IMR-90 (cell line): ENCODE measurements at regions not wholly inside any gene's neighbourhood (a gene's known extent, or its start where the extent isn't known, plus 50 kb on each side); places are given as distances from the start of the nearest gene placed in this dataset.

ENCODE experiments used
- ATAC-seq: fragments of 200-7000 bp; cut with Tn5 transposase; 2 replicates; pipeline ENCODE4 v1.9.1; 2020; ENCODE audit warnings: low read depth, mild to moderate bottlenecking, moderate library complexity
- BruUV-seq: library from RNA; stranded (reverse); fragments of 400-500 nt; replicated peaks from 2 replicates; lab custom pipeline; 2021; lab: Mats Ljungman, UMichigan
- CTCF ChIA-PET: fragments of 300-600 bp; formaldehyde crosslinking; extraction: SDS; loops from one replicate; lab custom pipeline; 2021; ENCODE audit warnings: antibody characterized with exemption; lab: Yijun Ruan, JAX
- POLR2A ChIA-PET: fragments of 300-600 bp; sonication (Branson Sonifier 250); formaldehyde crosslinking; loops from one replicate; lab custom pipeline; 2022; ENCODE audit warnings: antibody characterized with exemption; ENCODE audit not compliant: unreplicated experiment; lab: Charles Lee
- DNase-seq: peaks from one replicate; pipeline ENCODE4 v3.0.0; 2013
- H2AFZ ChIP-seq: replicated peaks from 2 replicates; pipeline ENCODE3; 2013; ENCODE audit warnings: low read length, mild to moderate bottlenecking; ENCODE audit not compliant: poor library complexity
- H2AK5ac ChIP-seq: 2 replicates; pipeline ENCODE4 v1.6.1; 2013; ENCODE audit warnings: low read depth, low read length, inconsistent platforms
- H2AK9ac ChIP-seq: replicated peaks from 2 replicates; pipeline ENCODE3; 2013; ENCODE audit warnings: mild to moderate bottlenecking, low read depth, low read length, moderate library complexity; ENCODE audit not compliant: poor library complexity
- H2BK120ac ChIP-seq: 2 replicates; pipeline ENCODE4 v1.6.1; 2013; ENCODE audit warnings: low read depth, low read length, inconsistent platforms
- H2BK15ac ChIP-seq: 3 replicates; pipeline ENCODE4 v1.6.1; 2013; ENCODE audit warnings: low read depth, low read length, inconsistent platforms
- H2BK20ac ChIP-seq: 2 replicates; pipeline ENCODE4 v1.6.1; 2013; ENCODE audit warnings: low read depth, mild to moderate bottlenecking, inconsistent platforms, low read length, moderate library complexity
- H2BK5ac ChIP-seq: 2 replicates; pipeline ENCODE4 v1.6.1; 2013; ENCODE audit warnings: mild to moderate bottlenecking, low read depth, low read length, inconsistent platforms; ENCODE audit not compliant: poor library complexity, severe bottlenecking
- H3K14ac ChIP-seq: replicated peaks from 2 replicates; pipeline ENCODE4 v1.6.1; 2013; ENCODE audit warnings: low read depth, low read length, inconsistent platforms
- H3K18ac ChIP-seq: 2 replicates; pipeline ENCODE4 v1.6.1; 2013; ENCODE audit warnings: low read depth, low read length, control low read depth
- H3K23ac ChIP-seq: 2 replicates; pipeline ENCODE4 v1.6.1; 2013; ENCODE audit warnings: low read depth, low read length, inconsistent platforms
- H3K27ac ChIP-seq: 2 replicates; pipeline ENCODE4 v1.5.1; 2013; ENCODE audit warnings: mild to moderate bottlenecking, control low read depth, low read length; ENCODE audit not compliant: insufficient read depth
- H3K27me3 ChIP-seq: 2 replicates; pipeline ENCODE4 v1.6.1; 2013; ENCODE audit warnings: low read length; ENCODE audit not compliant: control insufficient read depth, insufficient read depth
- H3K36me3 ChIP-seq: 2 replicates; pipeline ENCODE4 v1.6.1; 2013; ENCODE audit warnings: low read length, mixed read lengths; ENCODE audit not compliant: control insufficient read depth, insufficient read depth
- H3K4ac ChIP-seq: 2 replicates; pipeline ENCODE4 v1.6.1; 2013; ENCODE audit warnings: low read depth, low read length, inconsistent platforms
- H3K4me1 ChIP-seq: 2 replicates; pipeline ENCODE4 v1.6.1; 2013; ENCODE audit warnings: low read length, mixed read lengths; ENCODE audit not compliant: control insufficient read depth, insufficient read depth
- H3K4me2 ChIP-seq: 2 replicates; pipeline ENCODE4 v1.6.1; 2013; ENCODE audit warnings: low read depth, mild to moderate bottlenecking, control low read depth, low read length, moderate library complexity
- H3K4me3 ChIP-seq: 2 replicates; pipeline ENCODE4 v1.5.1; 2013; ENCODE audit warnings: low read depth, mild to moderate bottlenecking, control low read depth, low read length, moderate library complexity; ENCODE audit not compliant: insufficient read depth
- H3K56ac ChIP-seq: 2 replicates; pipeline ENCODE4 v1.6.1; 2013; ENCODE audit warnings: low read length, inconsistent platforms; ENCODE audit not compliant: insufficient read depth; ENCODE audit errors: extremely low read depth
- H3K79me1 ChIP-seq, 2 experiments: 2 replicates each; pipeline ENCODE4 v1.6.1; 2013; ENCODE audit warnings: low read length in 2 of 2, inconsistent platforms in 1 of 2, low read depth in 1 of 2
- H3K9ac ChIP-seq: 2 replicates; pipeline ENCODE4 v1.6.1; 2013; ENCODE audit warnings: low read depth, low read length, control low read depth
- H3K9me1 ChIP-seq: 2 replicates; pipeline ENCODE4 v1.6.1; 2013; ENCODE audit warnings: low read length, inconsistent platforms; ENCODE audit not compliant: insufficient read depth
- H3K9me3 ChIP-seq: 2 replicates; pipeline ENCODE4 v1.6.1; 2013; ENCODE audit warnings: low read length; ENCODE audit not compliant: control insufficient read depth, insufficient read depth
- H4K20me1 ChIP-seq: 2 replicates; pipeline ENCODE4 v1.6.1; 2013; ENCODE audit warnings: low read length, inconsistent platforms; ENCODE audit not compliant: insufficient read depth
- H4K5ac ChIP-seq: 2 replicates; pipeline ENCODE4 v1.6.1; 2013; ENCODE audit warnings: mild to moderate bottlenecking, low read depth, low read length, control low read depth
- H4K8ac ChIP-seq, 2 experiments: 2 replicates each; pipeline ENCODE4 v1.6.1; 2013; ENCODE audit warnings: low read depth in 2 of 2, low read length in 2 of 2, control low read depth in 1 of 2, inconsistent platforms in 1 of 2
- H4K91ac ChIP-seq: 2 replicates; pipeline ENCODE4 v1.6.1; 2013; ENCODE audit warnings: low read depth, low read length, inconsistent platforms; ENCODE audit not compliant: insufficient read depth
- BHLHE40 ChIP-seq: fragments of 150-350 bp; IDR thresholded peaks from 2 replicates; pipeline ENCODE4 v1.6.1; 2016; ENCODE audit warnings: mild to moderate bottlenecking, low read depth, low read length
- CEBPB ChIP-seq: IDR thresholded peaks from 2 replicates; pipeline ENCODE4 v1.6.1; 2012; ENCODE audit warnings: low read depth, low read length, improper control_type of control experiment
- CHD1 ChIP-seq: IDR thresholded peaks from 2 replicates; pipeline ENCODE4 v1.6.1; 2012; ENCODE audit warnings: low read depth, low read length, improper control_type of control experiment
- MAZ ChIP-seq: IDR thresholded peaks from 2 replicates; pipeline ENCODE4 v1.6.1; 2012; ENCODE audit warnings: low read depth, mild to moderate bottlenecking, low read length, improper control_type of control experiment, moderate library complexity, borderline replicate concordance
- MXI1 ChIP-seq: IDR thresholded peaks from 2 replicates; pipeline ENCODE4 v1.6.1; 2012; ENCODE audit warnings: low read depth, mild to moderate bottlenecking, low read length, moderate library complexity, borderline replicate concordance
- NFE2L2 ChIP-seq: fragments of 150-350 bp; IDR thresholded peaks from 2 replicates; pipeline ENCODE4 v1.6.1; 2016; ENCODE audit warnings: low read depth, mild to moderate bottlenecking, low read length
- RAD21 ChIP-seq: IDR thresholded peaks from 2 replicates; pipeline ENCODE4 v1.6.1; 2012; ENCODE audit warnings: low read length, improper control_type of control experiment
- RCOR1 ChIP-seq: IDR thresholded peaks from 2 replicates; pipeline ENCODE4 v1.6.1; 2012; ENCODE audit warnings: mild to moderate bottlenecking, low read length, improper control_type of control experiment; ENCODE audit not compliant: insufficient replicate concordance
- RFX5 ChIP-seq: IDR thresholded peaks from 2 replicates; pipeline ENCODE4 v1.8.0; 2012; ENCODE audit warnings: low read depth, mild to moderate bottlenecking, low read length, moderate library complexity
- WGBS, 2 experiments: methylation state at CpG; one replicate each; pipeline versions ENCODE4 v1.1.5 to v1.1.7; 2013; ENCODE audit warnings: missing lambda C conversion rate in 2 of 2; ENCODE audit not compliant: insufficient read length in 1 of 2; ENCODE audit errors: extremely low coverage in 2 of 2; 5-methylcytosine and 5-hydroxymethylcytosine counted together
- dilution Hi-C: fragments of 300-500 bp; cut with HindIII; formaldehyde crosslinking; loops from one replicate; pipeline ENCODE4 v1.14.3; 2018; ENCODE audit warnings: low sequenced_read_pairs; ENCODE audit not compliant: unreplicated experiment
- in situ Hi-C: fragments of 300-500 bp; cut with MboI; formaldehyde crosslinking; loops from 3 replicates; pipeline ENCODE4 v1.14.3; 2019; ENCODE audit warnings: low sequenced_read_pairs, inconsistent platforms, mixed read lengths
- intact Hi-C: fragments of 100-400 bp; cut with micrococcal nuclease; formaldehyde crosslinking; loops from 2 replicates; pipeline ENCODE4 v1.10.0; 2022
- TF ChIP-seq, protein P1 (sequence below): fragments of 150-350 bp; IDR thresholded peaks from 2 replicates; pipeline ENCODE4 v1.6.1; 2017; ENCODE audit warnings: mild to moderate bottlenecking, antibody characterized with exemption, low read length, low read depth

DNA sequence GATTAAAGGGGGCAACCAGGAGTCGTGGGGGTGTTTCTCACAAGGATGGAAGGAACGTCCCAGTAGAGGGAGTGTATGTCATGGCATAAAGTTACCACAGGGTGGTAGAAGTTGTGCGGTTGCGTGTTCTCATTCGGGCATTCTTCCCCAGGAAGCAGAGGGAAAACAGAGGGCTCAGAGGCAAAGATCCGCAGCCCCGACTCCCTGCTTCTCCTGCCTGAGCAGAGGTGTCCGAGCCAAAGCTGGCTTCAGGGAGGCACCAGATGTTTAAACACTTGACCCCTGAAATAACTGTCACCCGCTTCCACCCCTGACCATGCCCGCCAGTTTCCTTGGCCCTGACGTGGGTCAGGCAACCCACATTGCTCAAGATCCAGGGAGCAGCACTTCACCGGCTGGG, 83.7 kb downstream of the EN1 start:
- intact Hi-C loops: no loop called here

More for the DNA sequence above, 83.7 kb downstream of the EN1 start:
- no peak overlapping the region for H2AK5ac ChIP-seq
- H3K18ac ChIP-seq: no peak overlapping the region
- H3K56ac ChIP-seq: no peak overlapping the region
- no peaks in the 10 kb centered on the region for H3K9me1 ChIP-seq
- H2BK15ac ChIP-seq: no peak overlapping the region
- no peak for ATAC-seq
- peaks cover 19% of the 10 kb centered on the region for H3K27me3 ChIP-seq
- H3K4me2 ChIP-seq: no peak overlapping the region
- in situ Hi-C loops (no loop called here), dilution Hi-C loops (no loop called here)
- no peak overlapping the region for H2AK9ac ChIP-seq
- no TSS peak for BruUV-seq
- H3K4ac ChIP-seq: no peak overlapping the region
- H3K9ac ChIP-seq: no peak overlapping the region
- H2BK5ac ChIP-seq: no peak overlapping the region
- H3K4me1 ChIP-seq: no peaks in the 10 kb centered on the region
- DNase-seq: no peak
- H3K79me1 ChIP-seq: no peaks in the 10 kb centered on the region
- H4K20me1 ChIP-seq: no peaks in the 10 kb centered on the region
- H4K91ac ChIP-seq: no peak overlapping the region
- H3K36me3 ChIP-seq: no peaks in the 10 kb centered on the region
- TF ChIP-seq BHLHE40 (no peak), RAD21 (no peak), MXI1 (no peak), CEBPB (no peak), CHD1 (no peak), RCOR1 (no peak), MAZ (no peak), NFE2L2 (no peak), RFX5 (no peak)
- TF ChIP-seq, protein P1, sequence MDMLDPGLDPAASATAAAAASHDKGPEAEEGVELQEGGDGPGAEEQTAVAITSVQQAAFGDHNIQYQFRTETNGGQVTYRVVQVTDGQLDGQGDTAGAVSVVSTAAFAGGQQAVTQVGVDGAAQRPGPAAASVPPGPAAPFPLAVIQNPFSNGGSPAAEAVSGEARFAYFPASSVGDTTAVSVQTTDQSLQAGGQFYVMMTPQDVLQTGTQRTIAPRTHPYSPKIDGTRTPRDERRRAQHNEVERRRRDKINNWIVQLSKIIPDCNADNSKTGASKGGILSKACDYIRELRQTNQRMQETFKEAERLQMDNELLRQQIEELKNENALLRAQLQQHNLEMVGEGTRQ: no peak
- no peak overlapping the region for H4K8ac ChIP-seq
- no peak overlapping the region for H4K5ac ChIP-seq
- no peak overlapping the region for H3K14ac ChIP-seq
- 17% methylated on average over 8 of the region's 12 CpGs; no CpG with 5 or more reads in 1 of the 2 experiments for WGBS, 2 experiments
- H3K9me3 ChIP-seq: no peaks in the 10 kb centered on the region
- peak overlapping the region; percentile 10 for H2AFZ ChIP-seq
- CTCF ChIA-PET: no interaction called here
- H3K27ac ChIP-seq: no peak overlapping the region
- no peak overlapping the region for H3K23ac ChIP-seq
- POLR2A ChIA-PET: no interaction called here
- no peak overlapping the region for H3K4me3 ChIP-seq
- no peak overlapping the region for H2BK120ac ChIP-seq
- no peak overlapping the region for H2BK20ac ChIP-seq
